GM12891 (cell line): ENCODE measurements at regions not wholly inside any gene's neighbourhood (a gene's known extent, or its start where the extent isn't known, plus 50 kb on each side); places are given as distances from the start of the nearest gene placed in this dataset.

Experiments used
- DNase-seq: peaks from one replicate; pipeline ENCODE4 v3.0.0; 2011; ENCODE audit warnings: low spot score; ENCODE audit not compliant: insufficient read length
- FAIRE-seq: peaks from 2 replicates; lab custom pipeline; 2011; peaks lifted over from hg19 to GRCh38; lab: Jason Lieb, UNC
- PAX5 ChIP-seq: IDR thresholded peaks from 2 replicates; pipeline ENCODE4 v1.6.1; 2011; ENCODE audit warnings: low read length, moderate library complexity, mild to moderate bottlenecking; ENCODE audit not compliant: insufficient read depth, severe bottlenecking
- POLR2A ChIP-seq: IDR thresholded peaks from 2 replicates; pipeline ENCODE4 v1.6.1; 2011; ENCODE audit warnings: low read depth, low read length, control low read depth
- POLR2AphosphoS5 ChIP-seq: IDR thresholded peaks from 2 replicates; pipeline ENCODE4 v1.6.1; 2011; ENCODE audit warnings: low read depth, low read length, control low read depth
- POU2F2 ChIP-seq: IDR thresholded peaks from 2 replicates; pipeline ENCODE4 v1.6.1; 2011; ENCODE audit warnings: low read depth, mild to moderate bottlenecking, control low read depth, low read length, moderate library complexity
- SPI1 ChIP-seq: IDR thresholded peaks from 2 replicates; pipeline ENCODE4 v1.6.1; 2011; ENCODE audit warnings: low read depth, low read length, control low read depth
- TAF1 ChIP-seq: IDR thresholded peaks from 2 replicates; pipeline ENCODE4 v1.6.1; 2011; ENCODE audit warnings: low read depth, low read length, control low read depth

DNA sequence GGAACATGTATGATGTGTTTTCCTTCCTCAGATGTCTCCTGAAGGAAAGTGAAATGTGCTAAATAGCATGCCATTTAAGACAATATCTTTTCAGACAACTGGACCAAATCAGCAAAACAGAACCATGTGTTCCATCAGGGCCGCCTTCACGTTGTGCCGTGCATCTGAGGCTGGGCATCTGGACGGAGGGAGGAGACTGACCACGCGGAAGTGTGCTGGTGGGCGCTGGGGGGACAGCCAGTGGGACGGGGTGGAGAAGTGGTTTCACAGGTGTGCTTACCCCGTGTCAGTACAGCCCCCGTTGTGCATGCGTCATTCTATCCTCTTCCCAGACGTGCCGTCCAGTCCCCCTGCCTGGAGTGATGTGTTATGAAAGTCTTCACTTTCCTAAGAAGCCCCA is 342.1 kb upstream of the FAT1 start:
- FAIRE-seq, result no peak
- TF ChIP-seq SPI1, result no peak
- TF ChIP-seq TAF1, result no peak
- no peak for TF ChIP-seq POLR2A
- no peak for TF ChIP-seq POLR2AphosphoS5

DNA sequence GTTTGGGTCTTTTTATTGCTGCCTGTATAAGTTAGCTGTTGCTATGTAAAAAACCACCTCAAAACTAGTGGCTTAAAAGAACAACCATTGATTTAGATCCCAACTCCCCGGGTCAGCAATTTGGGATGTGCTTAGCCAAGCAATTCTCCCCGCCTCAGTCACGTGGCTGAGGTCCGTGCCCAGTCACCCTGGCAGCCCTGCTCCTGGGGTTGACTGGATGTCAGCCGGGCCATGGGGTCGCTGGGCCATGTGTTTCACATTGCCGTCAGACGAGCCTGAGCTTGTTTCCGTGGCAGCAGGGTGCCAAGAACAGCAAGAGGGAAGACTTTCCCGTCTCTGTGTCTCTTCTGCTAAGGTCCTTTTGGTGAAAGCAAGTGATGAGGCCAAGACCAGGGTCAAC is 345.7 kb upstream of the FAT1 start:
- FAIRE-seq (no peak), DNase-seq (no peak)
- no peak for TF ChIP-seq POLR2A
- no peak for TF ChIP-seq SPI1
- no peak for TF ChIP-seq TAF1
- no peak for TF ChIP-seq POU2F2
- no peak for TF ChIP-seq POLR2AphosphoS5
- TF ChIP-seq PAX5, result no peak

More for the DNA sequence above, 342.1 kb upstream of the FAT1 start:
- DNase-seq, result no peak

DNA sequence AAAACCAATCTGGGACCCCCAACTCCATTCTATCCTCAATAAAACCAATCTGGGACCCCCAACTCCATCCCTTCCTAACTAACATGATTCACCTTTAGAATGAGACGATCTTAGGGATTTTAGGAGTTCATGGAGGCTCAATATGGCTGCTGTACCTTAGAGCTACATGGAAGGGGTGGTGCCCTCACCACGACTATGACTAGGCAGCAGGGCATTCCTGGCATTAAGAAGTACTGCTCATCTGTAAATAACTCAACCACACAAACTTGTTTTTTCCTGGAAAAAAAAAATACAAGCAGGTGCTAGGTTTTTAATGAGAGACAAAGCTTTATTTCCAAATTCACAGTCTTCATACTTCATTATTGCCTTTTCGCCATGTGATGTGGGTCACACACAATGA is 346.5 kb upstream of the FAT1 start:
- TF ChIP-seq POU2F2, result no peak
- no peak for TF ChIP-seq SPI1
- TF ChIP-seq TAF1, result no peak
- no peak for TF ChIP-seq POLR2A
- TF ChIP-seq POLR2AphosphoS5, result no peak
- TF ChIP-seq PAX5, result no peak
- FAIRE-seq, result no peak

DNA sequence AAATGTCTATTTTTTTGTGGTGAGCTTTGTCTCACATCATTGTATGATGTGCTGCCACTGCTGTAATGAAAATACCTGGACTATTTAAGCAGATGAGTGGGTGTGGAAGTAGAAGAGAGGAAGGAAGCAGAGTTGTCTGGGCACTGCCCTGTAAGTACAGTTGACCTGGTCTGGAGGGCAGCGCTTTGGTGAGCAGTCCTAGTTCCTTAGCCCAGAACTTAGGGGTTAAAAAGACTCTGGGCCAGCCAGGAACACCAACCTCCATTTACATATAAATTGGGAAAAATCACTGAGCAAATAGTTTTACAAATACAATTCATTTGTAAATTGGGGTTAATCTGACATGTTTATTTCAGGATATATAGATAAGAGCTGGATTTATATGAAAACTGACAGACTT is 347.1 kb upstream of the FAT1 start:
- DNase-seq (no peak), FAIRE-seq (no peak)
- no peak for TF ChIP-seq POLR2AphosphoS5
- TF ChIP-seq SPI1, result no peak

More for the DNA sequence above, 346.5 kb upstream of the FAT1 start:
- DNase-seq, result no peak

DNA sequence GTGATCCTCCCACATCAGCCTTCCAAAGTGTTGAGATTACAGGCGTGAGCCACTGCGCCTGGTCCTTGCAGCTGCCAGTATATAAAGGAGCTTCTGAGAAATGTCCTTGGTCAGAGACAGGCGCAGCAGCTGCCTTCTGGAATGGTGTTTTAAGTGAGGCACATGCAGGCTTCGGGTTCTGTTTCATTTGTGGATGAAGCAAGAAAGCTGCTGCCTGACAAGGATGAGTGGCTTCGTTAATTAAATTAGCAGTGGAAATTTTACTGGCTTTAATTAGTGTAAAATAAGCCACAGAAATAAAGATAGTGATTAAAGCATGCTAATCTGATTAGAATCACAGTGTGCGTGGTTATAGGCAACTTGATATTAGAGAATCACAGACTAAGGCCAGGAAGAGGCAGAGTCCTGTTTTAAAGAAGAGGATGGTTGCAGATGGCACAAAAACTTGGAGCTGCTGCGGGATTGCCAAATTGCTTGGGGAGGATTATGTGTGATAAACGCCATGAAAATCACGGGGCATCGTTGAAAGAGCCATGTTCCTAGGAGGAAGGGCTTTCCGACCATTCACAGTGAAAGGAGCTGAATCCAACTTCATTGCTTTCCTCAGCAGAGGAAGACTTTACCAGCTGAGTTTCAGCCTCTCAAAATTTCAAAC is 348.4 kb upstream of the FAT1 start:
- TF ChIP-seq TAF1 (no peak), POLR2A (no peak), PAX5 (no peak), POLR2AphosphoS5 (no peak), POU2F2 (no peak), SPI1 (no peak)
- FAIRE-seq (no peak), DNase-seq (no peak)

DNA sequence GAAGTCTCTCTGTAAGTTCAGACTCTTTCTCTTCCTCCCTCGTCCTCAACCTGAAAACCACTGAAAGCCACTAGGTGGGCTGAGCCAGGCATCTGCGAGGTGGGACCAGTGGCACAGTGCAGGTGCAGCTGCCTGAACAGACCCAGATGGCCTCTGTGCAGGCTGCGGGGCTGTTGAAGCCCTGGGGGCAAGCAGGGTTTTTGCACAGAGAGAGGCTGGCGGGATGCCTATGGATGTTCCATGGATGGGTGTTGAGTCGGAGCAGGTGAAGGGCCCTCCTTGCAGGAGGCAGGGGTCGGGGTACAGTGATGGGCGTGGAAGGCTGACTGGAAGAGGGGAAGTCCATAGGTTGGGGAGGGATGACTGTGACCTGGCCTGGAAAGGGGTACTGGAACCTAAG is 350.2 kb upstream of the FAT1 start:
- no peak for TF ChIP-seq POLR2AphosphoS5
- TF ChIP-seq SPI1, result no peak
- no peak for TF ChIP-seq POU2F2
- TF ChIP-seq TAF1, result no peak
- TF ChIP-seq PAX5, result no peak
- no peak for TF ChIP-seq POLR2A
- FAIRE-seq (no peak), DNase-seq (no peak)

DNA sequence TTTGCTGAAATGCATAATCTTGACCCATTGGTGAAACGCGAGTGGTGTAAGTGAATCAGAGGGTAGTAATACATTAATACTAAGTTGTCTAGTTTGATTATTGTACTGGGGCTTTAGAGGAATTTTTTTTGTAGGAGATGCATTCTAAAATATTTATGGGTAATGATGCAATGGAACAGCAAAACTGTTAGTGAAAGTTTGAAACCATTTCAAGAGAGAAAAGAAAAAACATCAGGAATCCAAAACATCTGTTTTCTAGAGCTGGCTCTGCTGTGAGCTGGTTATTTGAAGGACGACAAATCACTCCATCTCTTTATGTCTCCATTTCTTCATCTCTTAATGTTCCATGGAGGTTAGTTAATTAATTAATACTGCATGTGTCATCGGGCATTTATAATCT is 351.9 kb upstream of the FAT1 start:
- TF ChIP-seq POLR2AphosphoS5 (no peak), POU2F2 (no peak)
- FAIRE-seq, result no peak

DNA sequence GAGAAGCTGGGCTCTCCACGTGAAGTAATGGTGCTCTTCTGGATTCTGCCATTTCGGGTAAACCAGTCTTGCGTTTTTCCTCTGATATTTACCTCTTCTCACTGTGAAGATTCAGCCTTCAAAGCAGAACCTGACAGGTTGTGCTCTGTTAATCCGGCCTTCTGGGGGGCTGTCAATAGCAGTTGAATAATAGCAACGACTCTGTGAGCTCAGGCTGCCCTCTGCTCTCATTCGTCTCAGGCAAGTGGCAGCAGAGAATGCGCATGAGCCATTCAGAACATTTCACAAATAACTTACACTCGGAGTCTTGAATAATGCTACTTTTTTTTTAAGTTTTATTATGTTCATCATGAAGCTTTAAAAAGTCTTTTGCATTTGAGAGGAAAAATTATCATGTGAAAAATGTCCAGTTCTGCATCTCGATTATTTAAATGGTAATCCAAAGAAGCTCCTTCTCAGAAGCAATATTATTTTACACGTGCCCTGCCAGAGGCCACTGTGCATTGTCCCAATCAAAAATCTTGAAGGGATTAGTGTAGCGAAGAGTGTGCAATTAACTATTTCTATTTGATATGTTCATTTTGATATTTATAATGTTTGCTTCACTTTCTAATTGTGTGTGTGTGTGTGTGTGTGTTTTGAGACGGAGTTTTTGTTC is 354.2 kb upstream of the FAT1 start:
- DNase-seq (no peak), FAIRE-seq (no peak)
- no peak for TF ChIP-seq SPI1
- TF ChIP-seq PAX5, result no peak
- TF ChIP-seq POLR2A, result no peak
- TF ChIP-seq TAF1, result no peak
- no peak for TF ChIP-seq POU2F2
- no peak for TF ChIP-seq POLR2AphosphoS5

More for the DNA sequence above, 351.9 kb upstream of the FAT1 start:
- DNase-seq, result no peak

DNA sequence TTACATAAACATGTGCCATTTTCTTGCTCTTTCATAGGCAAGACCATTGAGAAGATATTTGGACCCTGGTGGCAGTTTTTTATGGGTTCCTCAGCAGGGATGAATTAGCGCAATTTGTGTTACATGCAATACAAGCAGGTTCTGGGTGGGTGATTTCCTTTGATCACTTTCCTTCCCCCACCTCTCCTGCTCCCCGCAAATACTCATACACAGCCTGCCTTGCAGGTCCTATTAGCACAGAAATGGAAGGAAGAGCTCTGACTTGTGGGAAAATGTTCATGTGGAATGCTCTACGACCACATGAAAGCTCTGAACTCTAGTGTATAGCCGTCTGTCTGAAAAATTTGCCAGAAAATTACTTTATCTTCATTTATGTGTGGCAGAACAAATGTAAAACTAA is 361.0 kb upstream of the FAT1 start:
- TF ChIP-seq PAX5 (no peak), TAF1 (no peak), SPI1 (no peak), POLR2AphosphoS5 (no peak), POLR2A (no peak), POU2F2 (no peak)
- FAIRE-seq (no peak), DNase-seq (no peak)

DNA sequence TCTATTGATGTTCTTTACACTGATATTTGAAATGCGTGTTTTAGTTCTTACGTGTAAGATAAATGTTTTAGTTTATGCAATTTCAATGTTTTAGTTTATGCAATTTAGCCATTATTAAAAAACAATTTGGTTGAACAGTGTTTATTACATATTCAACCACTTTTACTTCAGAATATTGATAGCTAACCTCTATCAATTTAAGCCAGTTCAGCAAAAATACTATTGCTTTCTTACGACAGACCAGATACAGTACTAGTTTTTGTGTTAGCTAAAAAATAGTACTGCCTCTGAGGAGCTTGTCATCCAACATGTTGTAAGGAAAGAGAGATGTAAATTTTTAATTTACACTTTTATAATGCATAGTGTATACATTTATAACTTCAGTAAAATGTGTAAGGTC is 361.7 kb upstream of the FAT1 start:
- no peak for TF ChIP-seq PAX5
- no peak for TF ChIP-seq TAF1
- no peak for TF ChIP-seq SPI1
- TF ChIP-seq POLR2AphosphoS5, result no peak
- no peak for TF ChIP-seq POU2F2
- no peak for TF ChIP-seq POLR2A

More for the DNA sequence above, 361.7 kb upstream of the FAT1 start:
- FAIRE-seq (no peak), DNase-seq (no peak)
